ENCODE measurements at regions not wholly inside any gene's neighbourhood (a gene's known extent, or its start where the extent isn't known, plus 50 kb on each side); places are given as distances from the start of the nearest gene placed in this dataset.
A peak's percentile ranks its signal among the peaks of the same experiment; 100 is the strongest.

GRCh38 chr13:38520041-38520440, 166.8 kb upstream of the FREM2 start:
- no peak for DNase-seq

DNA sequence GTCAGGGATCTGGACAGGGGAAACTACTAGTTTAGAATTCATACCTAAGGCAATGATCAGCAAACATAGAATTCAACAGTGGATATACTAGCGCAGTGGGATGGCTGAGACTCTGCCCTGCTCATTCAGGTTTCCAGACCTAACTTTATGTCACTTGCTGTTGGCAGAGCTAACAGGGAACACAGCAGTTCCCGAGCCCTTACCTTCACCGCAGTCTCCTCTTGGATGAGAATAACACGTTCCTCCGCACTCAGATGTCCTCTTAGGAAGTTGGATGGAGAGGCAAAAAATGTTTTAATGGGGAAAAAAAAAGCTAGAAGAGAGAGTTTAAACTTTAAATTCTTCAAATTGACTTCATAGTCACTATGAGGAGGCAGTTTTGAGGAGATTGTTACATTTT, 159.7 kb upstream of the FREM2 start:
- no peak for DNase-seq

DNA sequence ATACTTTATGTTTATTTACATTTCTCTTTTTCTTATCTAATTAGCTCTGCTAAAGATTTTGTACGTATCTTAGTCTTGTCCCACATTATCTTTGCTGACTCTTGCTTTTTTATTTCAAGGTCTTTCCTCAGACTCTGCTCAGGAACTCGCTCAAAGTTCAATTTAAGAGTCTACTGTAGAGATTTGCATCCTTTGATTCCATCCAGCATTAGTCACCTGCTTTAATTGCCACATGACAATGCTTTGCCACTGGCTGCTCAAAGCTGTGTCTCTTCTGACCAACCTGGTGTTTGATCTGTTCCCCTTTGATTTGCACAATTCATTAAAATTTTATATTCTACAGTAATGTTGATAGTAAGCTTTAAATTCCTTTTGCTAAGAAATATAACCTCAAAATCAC, 157.9 kb upstream of the FREM2 start:
- no peak for DNase-seq

GRCh38 chr13:38530492-38530891, 156.4 kb upstream of the FREM2 start:
- no peak for DNase-seq

- no peak for DNase-seq
These were observed 151.6 kb upstream of the FREM2 start for GRCh38 chr13:38535261-38535660.

DNA sequence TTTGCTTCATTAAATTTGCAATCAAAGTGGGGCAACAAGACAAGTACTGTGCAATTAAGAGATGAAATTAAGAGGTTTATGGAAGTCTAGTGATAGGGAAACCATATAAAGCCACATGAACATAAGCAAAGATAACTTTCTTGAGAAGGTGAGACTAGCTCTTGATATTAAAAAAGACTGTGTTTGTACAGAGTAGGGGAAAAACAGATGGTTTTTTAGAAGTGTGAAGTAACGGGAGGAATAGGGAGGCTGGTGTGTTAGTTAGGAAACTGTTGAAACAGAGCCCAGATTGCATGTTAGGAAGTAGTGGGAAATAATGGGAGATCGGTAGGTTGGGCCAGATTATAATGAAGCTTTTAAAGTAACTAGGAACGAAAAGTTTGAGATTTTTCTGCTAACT, 149.8 kb upstream of the FREM2 start:
- DNase-seq = no peak

DNA sequence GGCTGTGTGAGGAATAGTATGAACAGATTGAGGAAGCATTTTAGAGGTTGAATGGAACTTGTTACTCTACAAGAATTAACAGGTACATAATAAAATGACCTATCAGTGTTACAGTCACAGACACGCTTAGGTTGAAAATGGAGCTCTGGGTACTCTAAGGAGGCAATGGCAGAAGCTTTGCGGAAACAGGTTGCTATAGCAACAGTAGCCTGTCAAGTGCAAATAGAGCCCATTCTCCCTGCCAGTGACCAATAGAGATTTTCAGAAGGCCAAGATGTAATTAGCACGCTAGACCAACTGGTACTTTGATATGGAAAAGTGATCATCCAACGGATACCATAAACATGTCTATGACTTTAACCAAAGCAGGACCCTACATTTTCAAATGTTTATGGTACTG, 148.5 kb upstream of the FREM2 start:
- no peak for DNase-seq

GRCh38 chr13:38539632-38540031, 147.2 kb upstream of the FREM2 start:
- no peak for DNase-seq

- no peak for DNase-seq
These were observed 144.3 kb upstream of the FREM2 start for GRCh38 chr13:38542601-38543000.

DNA sequence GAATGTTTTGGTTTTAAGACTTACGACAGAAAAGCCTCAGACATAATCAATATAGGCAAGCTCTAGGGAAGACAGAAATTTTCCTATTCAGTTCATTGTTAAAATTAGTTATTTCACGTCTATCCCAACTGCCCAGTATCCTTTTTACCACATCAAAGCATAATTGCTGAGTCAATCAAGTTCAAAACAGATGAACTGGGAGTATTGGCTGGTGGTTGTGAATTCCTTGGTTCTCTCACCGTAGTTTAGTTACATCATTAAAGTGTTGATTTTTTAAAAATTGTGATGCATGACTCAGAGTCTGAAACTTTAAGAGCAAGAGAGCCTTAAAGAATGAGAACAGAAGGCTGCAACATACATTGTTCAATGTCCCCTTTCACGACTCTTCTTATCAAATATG, 143.3 kb upstream of the FREM2 start:
- no peak for DNase-seq

- DNase-seq = no peak
These were observed 123.1 kb upstream of the FREM2 start for GRCh38 chr13:38563739-38564138.

- DNase-seq = no peak
These were observed 122.4 kb upstream of the FREM2 start for GRCh38 chr13:38564256-38565150.

DNA sequence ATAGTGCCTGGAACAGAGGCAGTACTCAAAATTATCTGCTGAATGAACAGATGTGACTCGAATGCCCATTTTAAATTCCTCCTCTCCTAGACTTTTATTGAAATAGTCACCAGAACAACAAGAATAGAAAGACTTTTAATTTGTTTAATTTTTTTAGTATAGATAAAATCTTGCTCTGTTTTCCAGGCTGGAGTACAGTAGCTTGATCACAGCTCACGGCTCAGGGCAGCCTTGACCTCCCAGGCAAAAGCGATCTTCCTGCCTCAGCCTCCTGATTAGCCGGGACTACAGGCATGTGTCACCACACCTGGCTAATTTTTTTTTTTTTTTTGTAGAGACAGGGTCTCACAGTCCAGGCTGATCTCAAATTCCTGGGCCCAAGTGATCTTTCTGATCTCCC, 120.9 kb upstream of the FREM2 start:
- no peak for DNase-seq

- DNase-seq = peak; percentile 33
These were observed 120.4 kb upstream of the FREM2 start for GRCh38 chr13:38566519-38566918.

DNA sequence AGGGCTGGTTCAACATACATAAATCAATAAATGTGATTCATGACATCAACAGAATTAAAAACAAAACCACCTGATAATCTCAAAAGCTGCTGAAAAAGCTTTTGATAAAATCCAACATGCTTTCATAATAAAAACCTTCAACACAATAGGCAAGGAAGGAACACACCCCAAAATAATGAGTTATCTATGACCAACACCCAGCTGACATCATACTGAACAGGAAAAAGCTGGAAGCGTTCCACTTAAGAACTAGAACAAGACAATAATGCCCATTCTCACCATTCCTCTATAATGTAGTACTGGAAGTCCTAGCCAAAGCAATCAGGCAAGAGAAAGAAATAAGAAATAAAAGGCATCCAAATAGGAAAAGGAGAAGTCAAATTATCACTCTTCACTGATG, 116.2 kb upstream of the FREM2 start:
- DNase-seq = no peak

GRCh38 chr13:38575427-38575826, 111.5 kb upstream of the FREM2 start:
- no peak for DNase-seq

DNA sequence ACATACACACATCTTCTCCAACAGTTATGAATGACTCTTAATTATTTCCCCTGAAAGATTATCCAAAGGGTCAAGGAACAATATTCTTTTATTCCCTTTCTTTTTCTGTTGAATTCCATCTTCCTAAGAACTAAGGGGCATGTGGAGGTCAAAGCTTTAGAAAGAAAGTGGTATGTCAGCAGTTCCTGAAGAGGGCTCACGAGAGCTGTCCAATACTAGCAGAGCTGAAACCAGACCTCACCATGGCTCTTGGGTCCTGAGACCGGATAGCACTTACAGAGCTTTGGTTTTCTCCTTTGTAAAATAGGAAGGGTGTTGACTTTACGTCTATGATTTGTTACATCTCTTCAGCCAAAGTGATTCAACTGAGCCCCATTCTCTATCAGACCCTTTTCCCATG, 109.8 kb upstream of the FREM2 start:
- DNase-seq = no peak

DNA sequence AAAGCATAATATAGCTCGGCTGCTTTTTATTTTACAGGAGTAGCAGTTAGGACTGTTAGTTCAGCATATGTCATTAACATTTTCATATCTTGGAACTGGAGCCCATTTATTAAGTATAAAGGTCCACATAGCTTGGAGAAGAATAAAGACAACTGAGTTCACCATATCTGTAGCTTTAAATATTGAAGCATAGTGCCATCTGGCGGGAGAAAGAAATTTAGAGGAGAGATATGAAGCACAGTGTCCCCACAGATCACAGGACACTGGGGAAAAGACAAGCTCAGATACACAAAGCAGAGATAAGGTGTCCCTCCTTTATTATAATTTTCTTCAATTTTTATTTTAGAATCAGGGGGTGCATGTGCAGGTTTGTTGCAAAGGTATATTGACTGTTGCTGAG, 104.7 kb upstream of the FREM2 start:
- no peak for DNase-seq

GRCh38 chr13:38590230-38590629, 96.6 kb upstream of the FREM2 start:
- DNase-seq = no peak

GRCh38 chr13:38590796-38591507, 95.9 kb upstream of the FREM2 start:
- no peak for DNase-seq

GRCh38 chr13:38602266-38602665, 84.6 kb upstream of the FREM2 start:
- DNase-seq = no peak

- DNase-seq = no peak
These were observed 80.0 kb upstream of the FREM2 start for GRCh38 chr13:38606699-38607535.

DNA sequence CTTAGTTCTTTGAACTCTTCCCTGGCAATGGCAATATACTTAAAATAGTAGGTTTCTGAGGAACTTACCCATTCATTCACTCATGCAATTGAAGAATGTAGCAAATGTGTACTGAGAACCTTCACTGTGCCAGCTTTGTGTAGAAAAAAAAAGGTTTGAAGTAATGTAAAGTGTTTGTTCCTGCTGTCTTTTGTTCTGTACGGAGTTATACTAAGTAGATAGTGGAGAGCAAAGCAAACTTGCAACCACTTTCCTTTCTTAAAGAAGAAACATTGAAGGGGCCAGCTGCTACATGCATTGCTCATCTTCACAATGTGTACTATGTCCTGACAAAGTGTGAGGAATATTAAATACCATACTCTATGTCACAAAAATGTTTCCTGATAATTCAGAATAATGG, 68.9 kb upstream of the FREM2 start:
- no peak for DNase-seq

Data from skin of body (tissue), 1 donor.